Psoas muscle (tissue), 7 donors: ENCODE measurements at regions not wholly inside any gene's neighbourhood (a gene's known extent, or its start where the extent isn't known, plus 50 kb on each side); places are given as distances from the start of the nearest gene placed in this dataset.

ENCODE experiments used
- ATAC-seq, 4 donors: fragments of 200-7000 bp; cut with Tn5 transposase; one replicate each; pipeline ENCODE4 v1.9.1; 2020; ENCODE audit warnings: moderate library complexity in 3 of 4, mild to moderate bottlenecking in 2 of 4
- DNase-seq, 2 donors: peaks; one replicate each; pipeline ENCODE4 v3.0.0-alpha.2; 2020
- H3K27ac ChIP-seq: fragments of 200-600 bp; one replicate; pipeline ENCODE4 v1.8.0; 2022
- H3K27me3 ChIP-seq, 3 donors: fragments of 200-600 bp in 1 of 3; one replicate each; pipeline versions ENCODE4 v1.6.1 to v1.8.0; 2013 to 2022; ENCODE audit warnings: low read length in 2 of 3, mild to moderate bottlenecking in 2 of 3, moderate library complexity in 1 of 3; ENCODE audit not compliant: insufficient read depth in 3 of 3
- H3K36me3 ChIP-seq, 2 donors: fragments of 200-600 bp in 1 of 2; one replicate each; pipeline versions ENCODE4 v1.6.1 to v1.8.0; 2013 to 2022; ENCODE audit warnings: low read depth in 1 of 2, mild to moderate bottlenecking in 1 of 2, moderate library complexity in 1 of 2; ENCODE audit not compliant: insufficient read depth in 1 of 2
- H3K4me1 ChIP-seq: fragments of 200-600 bp; one replicate; pipeline ENCODE4 v1.8.0; 2022
- H3K4me3 ChIP-seq: fragments of 200-600 bp; one replicate; pipeline ENCODE4 v1.8.0; 2022; ENCODE audit warnings: mild to moderate bottlenecking
- H3K9me3 ChIP-seq: fragments of 200-600 bp; one replicate; pipeline ENCODE4 v1.8.0; 2022
- CTCF ChIP-seq: fragments of 200-600 bp; IDR thresholded peaks from one replicate; pipeline ENCODE4 v1.8.0; 2022; ENCODE audit warnings: antibody characterized with exemption
- whole genome bisulfite sequencing, 3 donors: extraction: QIAGEN DNeasy Blood & Tissue Kit; methylation state at CpG; one replicate each; pipeline versions ENCODE4 v1.1.6 to v1.1.7; 2013; 5-methylcytosine and 5-hydroxymethylcytosine counted together
- intact Hi-C, 2 donors: fragments of 100-400 bp; cut with DNase I; formaldehyde crosslinking; loops; one replicate each; pipeline versions ENCODE4 v1.11.0 to v1.14.2; 2022
- donor health status: healthy with polysubstance abuse.
- donor health status: DM: no; HTN: no; CAD: no; lungs with moderate emphysema.
- donor health status: Bipolar disorder and iron deficiency.
- donor health status: healthy.
- donor health status: DM: yes; HTN: yes; CAD: no.
- donor health status: DM: no; HTN: no; CAD: no.
- donor health status: DM: yes; HTN: yes; CAD: no.

- 77 to 92% (median 83%) methylated on average over 22 to 23 of the region's 23 CpGs for WGBS, 3 donors
These were observed 65.2 kb upstream of the RNU6ATAC start for GRCh38 chr9:134229466-134230091.

GRCh38 chr9:134230092-134230941 lies 66.0 kb upstream of the RNU6ATAC start:
- H3K4me1 ChIP-seq, result peaks cover 18% of the 10 kb centered on the region
- intact Hi-C loops, result no loop called here
- no peak for DNase-seq
- H3K9me3 ChIP-seq, result no peaks in the 10 kb centered on the region
- peak in 2 of 4 donors; percentile 29 to 38 for ATAC-seq
- no peak for TF ChIP-seq CTCF
- H3K36me3 ChIP-seq, result no peaks in the 10 kb centered on the region
- no peaks in the 10 kb centered on the region for H3K27me3 ChIP-seq
- H3K4me3 ChIP-seq, result no peak overlapping the region
- 62 to 78% (median 63%) methylated on average over 28 of the region's 28 CpGs for WGBS, 3 donors
- no peak overlapping the region for H3K27ac ChIP-seq

More at GRCh38 chr9:134229466-134230091, 65.2 kb upstream of the RNU6ATAC start:
- no peaks in the 10 kb centered on the region for H3K36me3 ChIP-seq
- H3K27ac ChIP-seq, result no peak overlapping the region
- no peaks in the 10 kb centered on the region for H3K27me3 ChIP-seq
- intact Hi-C loops, result no loop called here
- no peaks in the 10 kb centered on the region for H3K9me3 ChIP-seq
- ATAC-seq (no peak), DNase-seq (no peak)
- H3K4me3 ChIP-seq, result no peak overlapping the region
- peaks cover 18% of the 10 kb centered on the region for H3K4me1 ChIP-seq
- TF ChIP-seq CTCF, result no peak

DNA sequence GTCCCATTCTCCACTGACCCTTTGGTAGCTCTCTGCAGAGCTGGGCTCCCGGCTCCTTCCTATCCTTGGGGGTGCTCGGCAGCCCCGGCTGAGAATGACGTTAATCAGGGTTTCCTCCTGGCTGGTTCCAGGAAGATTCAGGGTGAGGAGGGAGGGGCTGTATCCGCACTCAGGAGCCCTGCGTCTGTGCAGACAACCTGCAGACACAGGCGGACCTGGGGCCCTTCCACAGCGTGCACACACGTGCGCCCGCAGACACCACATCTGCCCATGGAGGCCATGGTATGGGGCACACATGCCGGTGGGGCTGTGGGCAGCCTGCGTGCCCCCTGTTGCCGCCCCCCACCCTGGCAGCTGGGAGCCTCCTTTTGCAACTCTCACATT lies 66.6 kb upstream of the RNU6ATAC start:
- ATAC-seq, result peak in 3 of 4 donors; percentile 10 to 34 (median 22)
- Histone ChIP-seq H3K36me3 (no peaks in the 10 kb centered on the region), H3K27me3 (no peaks in the 10 kb centered on the region), H3K9me3 (no peaks in the 10 kb centered on the region), H3K4me1 (peaks cover 18% of the 10 kb centered on the region), H3K27ac (no peak overlapping the region), H3K4me3 (no peak overlapping the region)
- WGBS, 3 donors, result 23 to 44% (median 29%) methylated on average over 14 of the region's 14 CpGs
- DNase-seq, result no peak
- TF ChIP-seq CTCF, result no peak
- intact Hi-C loops, result no loop called here

DNA sequence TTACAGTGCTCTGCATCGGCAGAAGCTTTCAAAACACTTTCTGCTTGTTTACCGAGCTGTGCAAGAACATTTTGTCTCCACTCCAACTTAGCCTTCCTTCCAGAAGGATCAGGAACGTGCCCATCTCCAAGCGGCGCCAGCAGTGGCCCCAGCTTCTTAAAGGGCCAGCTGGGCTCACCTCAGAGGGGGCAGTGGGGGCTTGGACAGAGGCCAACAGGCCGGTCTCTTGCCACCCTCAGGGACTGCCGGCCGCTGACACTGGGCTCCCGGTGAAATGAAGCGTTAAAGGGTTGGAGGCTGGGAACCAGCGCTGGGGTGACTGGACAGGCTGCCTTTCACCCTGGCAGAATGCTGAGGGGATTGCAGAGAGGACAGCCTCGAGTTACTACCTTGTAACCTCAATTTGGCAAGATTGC lies 67.0 kb upstream of the RNU6ATAC start:
- H3K4me3 ChIP-seq, result no peak overlapping the region
- no peaks in the 10 kb centered on the region for H3K27me3 ChIP-seq
- no peak for TF ChIP-seq CTCF
- intact Hi-C loops, result no loop called here
- H3K27ac ChIP-seq, result no peak overlapping the region
- no peaks in the 10 kb centered on the region for H3K9me3 ChIP-seq
- peaks cover 18% of the 10 kb centered on the region for H3K4me1 ChIP-seq
- ATAC-seq (peak in 3 of 4 donors; percentile 9 to 76 (median 45)), DNase-seq (peak; percentile 48 to 78)
- 18 to 36% (median 19%) methylated on average over 12 of the region's 12 CpGs for WGBS, 3 donors
- no peaks in the 10 kb centered on the region for H3K36me3 ChIP-seq
